GM19035 (cell line): ENCODE measurements at regions not wholly inside any gene's neighbourhood (a gene's known extent, or its start where the extent isn't known, plus 50 kb on each side); places are given as distances from the start of the nearest gene placed in this dataset.
A peak's percentile ranks its signal among the peaks of the same experiment; 100 is the strongest.
"Not testable (repeated sequence)": the region's sequence is repeated elsewhere in the genome, so short reads cannot be mapped to it uniquely, and the experiment has no call there.

Experiments used
- ATAC-seq: cut with Tn5 transposase; IDR thresholded peaks from one replicate; pipeline ENCODE4 v1.9.1; 2021; ENCODE audit not compliant: unreplicated experiment

- no peak for ATAC-seq
Observed at GRCh38 chr10:50997461-50997860, 76.8 kb upstream of the PRKG1 start.

GRCh38 chr10:50999163-50999562 is 75.1 kb upstream of the PRKG1 start:
- no peak for ATAC-seq

- no peak for ATAC-seq
Observed at GRCh38 chr10:51000164-51000563, 74.1 kb upstream of the PRKG1 start.

GRCh38 chr10:51000976-51001375 is 73.3 kb upstream of the PRKG1 start:
- no peak for ATAC-seq

GRCh38 chr10:51001587-51001986 is 72.7 kb upstream of the PRKG1 start:
- ATAC-seq: peak; percentile 64

GRCh38 chr10:51002469-51002868 is 71.8 kb upstream of the PRKG1 start:
- no peak for ATAC-seq

- no peak for ATAC-seq
Observed at GRCh38 chr10:51004776-51005175, 69.5 kb upstream of the PRKG1 start.

- ATAC-seq: no peak
Observed at GRCh38 chr10:51005551-51005950, 68.7 kb upstream of the PRKG1 start.

GRCh38 chr10:51006686-51007085 is 67.6 kb upstream of the PRKG1 start:
- no peak for ATAC-seq

- ATAC-seq: no peak
Observed at GRCh38 chr10:51007781-51008180, 66.5 kb upstream of the PRKG1 start.

- ATAC-seq: no peak
Observed at GRCh38 chr10:51008346-51008745, 65.9 kb upstream of the PRKG1 start.

- ATAC-seq: peak; percentile 71
Observed at GRCh38 chr10:51010977-51011376, 63.3 kb upstream of the PRKG1 start.

- ATAC-seq: no peak
Observed at GRCh38 chr10:51012073-51012472, 62.2 kb upstream of the PRKG1 start.

- ATAC-seq: no peak
Observed at GRCh38 chr10:51014680-51015389, 59.5 kb upstream of the PRKG1 start.

GRCh38 chr10:51015390-51015754 is 58.9 kb upstream of the PRKG1 start:
- ATAC-seq: not testable (repeated sequence)

GRCh38 chr10:51020200-51020599 is 54.1 kb upstream of the PRKG1 start:
- ATAC-seq: no peak

GRCh38 chr10:51022933-51023585 is 51.2 kb upstream of the PRKG1 start:
- ATAC-seq: no peak

- ATAC-seq: no peak
Observed at GRCh38 chr10:51023636-51024035, 50.7 kb upstream of the PRKG1 start.
